Liver (tissue), 8 donors: ENCODE measurements at regions not wholly inside any gene's neighbourhood (a gene's known extent, or its start where the extent isn't known, plus 50 kb on each side); places are given as distances from the start of the nearest gene placed in this dataset.

Source experiments
- DNase-seq: peaks from one replicate; pipeline ENCODE4 v3.0.0-alpha.2; 2017; ENCODE audit warnings: low spot score
- H3K27ac ChIP-seq, 2 donors: one replicate each; pipeline ENCODE4 v1.7.0; 2013; ENCODE audit warnings: inconsistent platforms in 2 of 2, low read length in 2 of 2, control low read depth in 1 of 2, low read depth in 1 of 2, mild to moderate bottlenecking in 1 of 2
- H3K27me3 ChIP-seq, 4 donors: one replicate each; pipeline versions ENCODE4 v1.6.1 to v1.7.0; 2013; ENCODE audit warnings: low read length in 3 of 4, inconsistent platforms in 1 of 4, mild to moderate bottlenecking in 1 of 4, moderate library complexity in 1 of 4; ENCODE audit not compliant: control insufficient read depth in 4 of 4, insufficient read depth in 4 of 4
- H3K36me3 ChIP-seq, 4 donors: one replicate each; pipeline versions ENCODE4 v1.6.1 to v1.7.0; 2013; ENCODE audit warnings: low read length in 3 of 4, mild to moderate bottlenecking in 3 of 4, low read depth in 1 of 4, moderate library complexity in 1 of 4; ENCODE audit not compliant: control insufficient read depth in 4 of 4, insufficient read depth in 3 of 4
- H3K4me1 ChIP-seq, 4 donors: one replicate each; pipeline versions ENCODE4 v1.6.1 to v1.7.0; 2013; ENCODE audit warnings: low read length in 3 of 4, mild to moderate bottlenecking in 3 of 4, moderate library complexity in 1 of 4; ENCODE audit not compliant: control insufficient read depth in 4 of 4, insufficient read depth in 4 of 4
- H3K4me3 ChIP-seq, 3 donors: one replicate each; pipeline versions ENCODE4 v1.6.1 to v1.7.0; 2013; ENCODE audit warnings: low read length in 3 of 3, control low read depth in 1 of 3, low read depth in 1 of 3, mild to moderate bottlenecking in 1 of 3
- H3K9ac ChIP-seq, 2 donors: one replicate each; pipeline ENCODE4 v1.7.0; 2013; ENCODE audit warnings: low read length in 2 of 2, mild to moderate bottlenecking in 2 of 2, moderate library complexity in 2 of 2, control low read depth in 1 of 2, low read depth in 1 of 2
- H3K9me3 ChIP-seq, 4 donors: one replicate each; pipeline versions ENCODE4 v1.6.1 to v1.7.0; 2013; ENCODE audit warnings: low read length in 3 of 4; ENCODE audit not compliant: control insufficient read depth in 4 of 4
- EGR1 ChIP-seq, 2 donors: IDR thresholded peaks; 2 replicates each; pipeline ENCODE4 v1.6.1; 2016 to 2018; ENCODE audit warnings: antibody characterized with exemption in 2 of 2, low read depth in 2 of 2
- FOXA1 ChIP-seq: IDR thresholded peaks from 2 replicates; pipeline ENCODE4 v1.6.1; 2016; ENCODE audit warnings: antibody characterized with exemption
- FOXA2 ChIP-seq: IDR thresholded peaks from 2 replicates; pipeline ENCODE4 v1.6.1; 2016; ENCODE audit warnings: antibody characterized with exemption
- GABPA ChIP-seq, 2 donors: IDR thresholded peaks in 1 of 2; conservative IDR thresholded peaks in 1 of 2; 2 replicates each; pipeline ENCODE4 v1.6.1; 2016; ENCODE audit warnings: antibody characterized with exemption in 2 of 2, mild to moderate bottlenecking in 1 of 2, moderate library complexity in 1 of 2
- HNF4G ChIP-seq: IDR thresholded peaks from 2 replicates; pipeline ENCODE4 v1.6.1; 2016; ENCODE audit warnings: antibody characterized with exemption
- NR2F2 ChIP-seq: IDR thresholded peaks from 2 replicates; pipeline ENCODE4 v1.6.1; 2016; ENCODE audit warnings: antibody characterized with exemption
- RAD21 ChIP-seq, 2 donors: IDR thresholded peaks; 2 replicates each; pipeline ENCODE4 v1.6.1; 2016; ENCODE audit warnings: antibody characterized with exemption in 2 of 2, mild to moderate bottlenecking in 2 of 2
- RXRA ChIP-seq, 2 donors: IDR thresholded peaks; 2 replicates each; pipeline ENCODE4 v1.6.1; 2017 to 2018; ENCODE audit warnings: antibody characterized with exemption in 2 of 2, mild to moderate bottlenecking in 1 of 2
- YY1 ChIP-seq: IDR thresholded peaks from 2 replicates; pipeline ENCODE4 v1.6.1; 2016; ENCODE audit warnings: antibody characterized with exemption, mild to moderate bottlenecking
- WGBS: extraction: QIAGEN DNeasy Blood & Tissue Kit; methylation state at CpG from one replicate; pipeline ENCODE4 v1.1.7; 2013; 5-methylcytosine and 5-hydroxymethylcytosine counted together
- TF ChIP-seq, protein P1 (sequence below): IDR thresholded peaks from 2 replicates; pipeline ENCODE4 v1.6.1; 2016; ENCODE audit warnings: antibody characterized with exemption
- TF ChIP-seq, protein P2 (sequence below): fragments of 150-350 bp; IDR thresholded peaks from 2 replicates; pipeline ENCODE4 v1.5.1; 2017; ENCODE audit warnings: improper control_type of control experiment, low read depth, low read length; ENCODE audit not compliant: missing input control
- TF ChIP-seq, protein P3 (sequence below): IDR thresholded peaks from 2 replicates; pipeline ENCODE4 v1.6.1; 2016; ENCODE audit warnings: antibody characterized with exemption
- donor health status: healthy.
- donor health status: healthy.
- donor health status: healthy.
- donor health status: healthy.
- donor health status: healthy.

DNA sequence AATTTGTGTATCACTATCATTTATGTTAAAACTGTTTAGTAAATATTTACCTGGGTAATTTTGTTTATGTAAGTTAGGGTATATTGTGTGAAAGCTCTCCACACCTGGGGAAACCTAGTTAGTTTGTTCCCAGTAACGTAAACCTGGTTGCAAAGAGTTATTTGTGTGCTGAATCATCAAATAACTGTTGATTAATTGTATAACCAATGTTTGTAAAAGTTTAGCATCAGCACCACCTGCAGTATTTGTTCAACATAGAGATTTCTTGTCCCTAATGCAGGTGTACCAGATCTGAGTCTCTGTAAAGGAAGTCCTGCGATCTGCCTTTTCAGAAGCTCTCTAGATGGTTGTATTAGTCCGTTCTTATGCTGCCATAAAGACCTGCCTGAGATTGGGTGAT lies 440.4 kb downstream of the COL12A1 start:
- Histone ChIP-seq H3K27ac (no peak overlapping the region), H3K9ac (no peak overlapping the region), H3K9me3 (no peaks in the 10 kb centered on the region), H3K4me1 (no peaks in the 10 kb centered on the region), H3K36me3 (no peaks in the 10 kb centered on the region), H3K27me3 (peaks cover 0 to 2% (median 0%) of the 10 kb centered on the region in 4 donors), H3K4me3 (no peak overlapping the region)
- TF ChIP-seq RAD21 (IDR thresholded peaks at IDR 0.05) (no peak), NR2F2 (no peak), EGR1 (IDR thresholded peaks at IDR 0.05; ENCODE audit: low read depth in 2 of 2) (no peak), GABPA (IDR thresholded peaks at IDR 0.05 in 1 of 2, conservative IDR thresholded peaks at IDR 0.05 in 1 of 2) (no peak), YY1 (no peak), FOXA1 (no peak), FOXA2 (no peak), RXRA (IDR thresholded peaks at IDR 0.05) (no peak)
- TF ChIP-seq, protein P1, sequence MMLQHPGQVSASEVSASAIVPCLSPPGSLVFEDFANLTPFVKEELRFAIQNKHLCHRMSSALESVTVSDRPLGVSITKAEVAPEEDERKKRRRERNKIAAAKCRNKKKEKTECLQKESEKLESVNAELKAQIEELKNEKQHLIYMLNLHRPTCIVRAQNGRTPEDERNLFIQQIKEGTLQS, result no peak
- TF ChIP-seq, protein P2, sequence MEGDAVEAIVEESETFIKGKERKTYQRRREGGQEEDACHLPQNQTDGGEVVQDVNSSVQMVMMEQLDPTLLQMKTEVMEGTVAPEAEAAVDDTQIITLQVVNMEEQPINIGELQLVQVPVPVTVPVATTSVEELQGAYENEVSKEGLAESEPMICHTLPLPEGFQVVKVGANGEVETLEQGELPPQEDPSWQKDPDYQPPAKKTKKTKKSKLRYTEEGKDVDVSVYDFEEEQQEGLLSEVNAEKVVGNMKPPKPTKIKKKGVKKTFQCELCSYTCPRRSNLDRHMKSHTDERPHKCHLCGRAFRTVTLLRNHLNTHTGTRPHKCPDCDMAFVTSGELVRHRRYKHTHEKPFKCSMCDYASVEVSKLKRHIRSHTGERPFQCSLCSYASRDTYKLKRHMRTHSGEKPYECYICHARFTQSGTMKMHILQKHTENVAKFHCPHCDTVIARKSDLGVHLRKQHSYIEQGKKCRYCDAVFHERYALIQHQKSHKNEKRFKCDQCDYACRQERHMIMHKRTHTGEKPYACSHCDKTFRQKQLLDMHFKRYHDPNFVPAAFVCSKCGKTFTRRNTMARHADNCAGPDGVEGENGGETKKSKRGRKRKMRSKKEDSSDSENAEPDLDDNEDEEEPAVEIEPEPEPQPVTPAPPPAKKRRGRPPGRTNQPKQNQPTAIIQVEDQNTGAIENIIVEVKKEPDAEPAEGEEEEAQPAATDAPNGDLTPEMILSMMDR, result no peak
- TF ChIP-seq, protein P3, sequence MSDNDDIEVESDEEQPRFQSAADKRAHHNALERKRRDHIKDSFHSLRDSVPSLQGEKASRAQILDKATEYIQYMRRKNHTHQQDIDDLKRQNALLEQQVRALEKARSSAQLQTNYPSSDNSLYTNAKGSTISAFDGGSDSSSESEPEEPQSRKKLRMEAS, result no peak
- WGBS, result 62% methylated on average over 3 of the region's 3 CpGs
- no peak for DNase-seq

DNA sequence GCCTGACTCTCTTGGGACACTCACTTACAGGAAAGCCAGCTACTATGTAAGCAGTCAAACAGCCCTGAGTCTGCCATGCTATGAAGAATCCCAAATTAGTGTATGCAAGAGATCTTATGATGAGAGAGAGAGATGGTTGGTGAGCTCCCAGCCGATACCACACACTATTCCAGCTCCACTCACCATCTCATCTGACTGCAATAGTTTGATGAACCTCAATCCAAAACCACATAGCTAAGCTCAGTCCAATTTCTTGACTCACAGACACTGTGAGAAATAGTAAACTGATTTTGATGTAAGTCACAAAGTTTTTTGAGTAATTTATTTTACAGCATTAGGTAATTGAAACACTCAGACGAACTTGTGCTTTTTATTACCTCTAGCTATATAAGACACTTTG lies 441.4 kb downstream of the COL12A1 start:
- no peaks in the 10 kb centered on the region for H3K36me3 ChIP-seq
- WGBS, result 62% methylated on average over 2 of the region's 2 CpGs
- no peak for DNase-seq
- H3K27me3 ChIP-seq, result peaks cover 0 to 2% (median 0%) of the 10 kb centered on the region in 4 donors
- H3K27ac ChIP-seq, result no peak overlapping the region
- H3K9me3 ChIP-seq, result no peaks in the 10 kb centered on the region
- H3K9ac ChIP-seq, result no peak overlapping the region
- no peak overlapping the region for H3K4me3 ChIP-seq
- TF ChIP-seq, protein P2, result no peak
- H3K4me1 ChIP-seq, result no peaks in the 10 kb centered on the region

DNA sequence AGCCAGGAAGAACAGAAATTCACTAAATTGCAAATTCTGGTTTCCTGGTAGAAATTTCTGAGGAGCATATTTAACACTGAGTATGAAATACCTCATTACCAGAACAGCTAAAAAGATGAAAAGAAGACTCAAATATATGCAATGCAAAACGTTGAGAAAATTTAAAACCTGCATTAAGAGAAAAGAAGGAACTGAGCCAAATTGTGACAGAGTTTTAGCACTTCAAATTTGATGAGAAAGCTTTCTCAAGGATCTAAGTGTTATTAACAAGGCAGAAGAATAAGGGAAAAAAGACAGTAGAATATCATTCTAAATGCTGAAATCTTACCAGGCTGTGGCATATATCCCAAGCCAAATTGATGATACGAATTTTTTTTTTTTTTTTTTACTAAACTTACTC lies 443.0 kb downstream of the COL12A1 start:
- DNase-seq, result no peak
- 21% methylated on average over 2 of the region's 2 CpGs for WGBS
- H3K27me3 ChIP-seq, result peaks cover 0 to 2% (median 0%) of the 10 kb centered on the region in 4 donors
- no peaks in the 10 kb centered on the region for H3K4me1 ChIP-seq
- H3K36me3 ChIP-seq, result no peaks in the 10 kb centered on the region
- no peak overlapping the region for H3K9ac ChIP-seq
- H3K4me3 ChIP-seq, result no peak overlapping the region
- no peaks in the 10 kb centered on the region for H3K9me3 ChIP-seq
- TF ChIP-seq HNF4G (no peak), RAD21 (IDR thresholded peaks at IDR 0.05) (no peak)
- no peak overlapping the region for H3K27ac ChIP-seq
